Sigmoid colon (tissue), 6 donors: ENCODE measurements at regions not wholly inside any gene's neighbourhood (a gene's known extent, or its start where the extent isn't known, plus 50 kb on each side); places are given as distances from the start of the nearest gene placed in this dataset.
"Not testable (repeated sequence)": the region's sequence is repeated elsewhere in the genome, so short reads cannot be mapped to it uniquely, and the experiment has no call there.

Experiments
- DNase-seq: peaks from one replicate; pipeline ENCODE4 v3.0.0-alpha.2; 2019
- H3K27ac ChIP-seq, 4 donors: fragments of 200-600 bp; sonication (generic); one replicate each; pipeline ENCODE4 v1.5.1; 2016 to 2019; ENCODE audit warnings: mild to moderate bottlenecking in 1 of 4
- H3K27me3 ChIP-seq, 3 donors: fragments of 200-600 bp; sonication (generic); one replicate each; pipeline ENCODE4 v1.5.1; 2019; ENCODE audit warnings: mild to moderate bottlenecking in 1 of 3
- H3K36me3 ChIP-seq, 4 donors: fragments of 200-600 bp; sonication (generic); one replicate each; pipeline ENCODE4 v1.5.1; 2016 to 2019
- H3K4me1 ChIP-seq, 4 donors: fragments of 200-600 bp; sonication (generic); one replicate each; pipeline ENCODE4 v1.5.1; 2017 to 2019
- H3K4me3 ChIP-seq, 4 donors: fragments of 200-600 bp; sonication (generic); one replicate each; pipeline ENCODE4 v1.5.1; 2017 to 2019; ENCODE audit warnings: mild to moderate bottlenecking in 2 of 4, moderate library complexity in 1 of 4
- H3K9me3 ChIP-seq, 4 donors: fragments of 200-600 bp in 3 of 4; sonication (generic) in 3 of 4; one replicate each; pipeline versions ENCODE4 v1.5.1 to v1.6.1; 2013 to 2019
- CTCF ChIP-seq, 4 experiments: fragments of 450-650 bp in 3 of 4; fragments of 200-600 bp in 1 of 4; IDR thresholded peaks; one replicate each; pipeline ENCODE4 v1.5.1; 2016 to 2019; ENCODE audit warnings: antibody characterized with exemption in 4 of 4, mild to moderate bottlenecking in 3 of 4, moderate library complexity in 2 of 4
- EP300 ChIP-seq, 4 donors: sonication (generic); formaldehyde crosslinking; IDR thresholded peaks; one replicate each; pipeline ENCODE4 v1.6.1; 2017; ENCODE audit warnings: antibody characterized with exemption in 4 of 4
- POLR2A ChIP-seq, 2 donors: fragments of 450-650 bp; IDR thresholded peaks; one replicate each; pipeline ENCODE4 v1.6.1; 2016; ENCODE audit warnings: antibody characterized with exemption in 2 of 2, mild to moderate bottlenecking in 2 of 2, moderate library complexity in 2 of 2
- POLR2AphosphoS5 ChIP-seq, 4 donors: sonication (generic); formaldehyde crosslinking; IDR thresholded peaks; one replicate each; pipeline ENCODE4 v1.6.1; 2017; ENCODE audit warnings: antibody characterized with exemption in 4 of 4
- WGBS, 2 donors: extraction: QIAGEN DNeasy Blood & Tissue Kit; methylation state at CpG; one replicate each; pipeline ENCODE4 v1.1.7; 2013; 5-methylcytosine and 5-hydroxymethylcytosine counted together
- intact Hi-C: fragments of 100-400 bp; cut with DNase I; formaldehyde crosslinking; loops from one replicate; pipeline ENCODE4 v1.15.1; 2023
- donor health status: healthy with polysubstance abuse.
- donor health status: healthy.

GRCh38 chr20:19918965-19919329 is 98.2 kb upstream of the NAA20 start:
- H3K27me3 ChIP-seq = no peaks in the 10 kb centered on the region
- intact Hi-C loops = no loop called here
- H3K36me3 ChIP-seq = no peaks in the 10 kb centered on the region
- H3K9me3 ChIP-seq = no peaks in the 10 kb centered on the region
- 84 to 85% methylated on average over 5 of the region's 5 CpGs for WGBS, 2 donors
- no peak overlapping the region for H3K4me3 ChIP-seq
- TF ChIP-seq CTCF (IDR thresholded peaks at IDR 0.05) (no peak), POLR2AphosphoS5 (IDR thresholded peaks at IDR 0.05) (no peak), EP300 (IDR thresholded peaks at IDR 0.05) (no peak), POLR2A (IDR thresholded peaks at IDR 0.05) (no peak)
- H3K27ac ChIP-seq = no peak overlapping the region
- H3K4me1 ChIP-seq = no peaks in the 10 kb centered on the region
- DNase-seq = no peak

- DNase-seq = no peak
- Histone ChIP-seq H3K4me1 (no peaks in the 10 kb centered on the region), H3K27ac (peak overlapping the region in 1 of 4 donors; percentile 13), H3K36me3 (no peaks in the 10 kb centered on the region), H3K27me3 (no peaks in the 10 kb centered on the region), H3K9me3 (no peaks in the 10 kb centered on the region), H3K4me3 (no peak overlapping the region)
- intact Hi-C loops = no loop called here
- TF ChIP-seq POLR2A (IDR thresholded peaks at IDR 0.05) (no peak), POLR2AphosphoS5 (IDR thresholded peaks at IDR 0.05) (no peak), EP300 (IDR thresholded peaks at IDR 0.05) (no peak), CTCF (IDR thresholded peaks at IDR 0.05) (no peak)
- WGBS, 2 donors = 79 to 89% methylated on average over 14 of the region's 14 CpGs
Measured at GRCh38 chr20:19920381-19921138, 96.6 kb upstream of the NAA20 start.

- Histone ChIP-seq H3K27ac (peak overlapping the region in 1 of 4 donors; percentile 13), H3K4me1 (no peaks in the 10 kb centered on the region), H3K4me3 (no peak overlapping the region), H3K36me3 (no peaks in the 10 kb centered on the region), H3K9me3 (no peaks in the 10 kb centered on the region), H3K27me3 (no peaks in the 10 kb centered on the region)
- 85 to 87% methylated on average over 14 of the region's 14 CpGs for WGBS, 2 donors
- no peak for DNase-seq
- intact Hi-C loops = no loop called here
- TF ChIP-seq EP300 (IDR thresholded peaks at IDR 0.05) (no peak), CTCF (IDR thresholded peaks at IDR 0.05) (no peak), POLR2A (IDR thresholded peaks at IDR 0.05) (no peak), POLR2AphosphoS5 (IDR thresholded peaks at IDR 0.05) (no peak)
Measured at GRCh38 chr20:19921284-19921793, 95.8 kb upstream of the NAA20 start.

- H3K4me3 ChIP-seq, DNase-seq, H3K36me3 ChIP-seq, H3K4me1 ChIP-seq, H3K27me3 ChIP-seq, intact Hi-C loops, H3K9me3 ChIP-seq: not testable (repeated sequence)
- WGBS, 2 donors = 79 to 82% methylated on average over 9 of the region's 9 CpGs
- peak overlapping the region in 1 of 4 donors; percentile 11 for H3K27ac ChIP-seq
Measured at GRCh38 chr20:19921829-19922228, 95.3 kb upstream of the NAA20 start.

- no peak for DNase-seq
- Histone ChIP-seq H3K4me3 (no peak overlapping the region), H3K36me3 (no peaks in the 10 kb centered on the region), H3K4me1 (no peaks in the 10 kb centered on the region), H3K27ac (no peak overlapping the region), H3K27me3 (no peaks in the 10 kb centered on the region), H3K9me3 (no peaks in the 10 kb centered on the region)
- intact Hi-C loops = no loop called here
- 88 to 90% methylated on average over 7 of the region's 7 CpGs for WGBS, 2 donors
- TF ChIP-seq POLR2A (IDR thresholded peaks at IDR 0.05) (no peak), POLR2AphosphoS5 (IDR thresholded peaks at IDR 0.05) (no peak), EP300 (IDR thresholded peaks at IDR 0.05) (no peak), CTCF (IDR thresholded peaks at IDR 0.05) (no peak)
Measured at GRCh38 chr20:19922716-19923115, 94.4 kb upstream of the NAA20 start.
